NCI-H2107 treated with DMSO at 0.1 percent for 48 hours (cell line): ENCODE measurements at regions not wholly inside any gene's neighbourhood (a gene's known extent, or its start where the extent isn't known, plus 50 kb on each side); places are given as distances from the start of the nearest gene placed in this dataset.
"Not testable (repeated sequence)": the region's sequence is repeated elsewhere in the genome, so short reads cannot be mapped to it uniquely, and the experiment has no call there.

ENCODE experiments used
- DNase-seq: peaks from one replicate; lab custom pipeline; 2025; ENCODE audit not compliant: unreplicated experiment; lab: John Stamatoyannopoulos, UW

GRCh38 chr10:101280511-101280910 lies 51.2 kb upstream of the LBX1 start:
- no peak for DNase-seq

GRCh38 chr10:101280921-101281320 lies 51.7 kb upstream of the LBX1 start:
- DNase-seq, result not testable (repeated sequence)

- DNase-seq, result no peak
Measured at GRCh38 chr10:101282947-101283346, 53.7 kb upstream of the LBX1 start.

- no peak for DNase-seq
Measured at GRCh38 chr10:101283762-101284100, 54.5 kb upstream of the LBX1 start.

DNA sequence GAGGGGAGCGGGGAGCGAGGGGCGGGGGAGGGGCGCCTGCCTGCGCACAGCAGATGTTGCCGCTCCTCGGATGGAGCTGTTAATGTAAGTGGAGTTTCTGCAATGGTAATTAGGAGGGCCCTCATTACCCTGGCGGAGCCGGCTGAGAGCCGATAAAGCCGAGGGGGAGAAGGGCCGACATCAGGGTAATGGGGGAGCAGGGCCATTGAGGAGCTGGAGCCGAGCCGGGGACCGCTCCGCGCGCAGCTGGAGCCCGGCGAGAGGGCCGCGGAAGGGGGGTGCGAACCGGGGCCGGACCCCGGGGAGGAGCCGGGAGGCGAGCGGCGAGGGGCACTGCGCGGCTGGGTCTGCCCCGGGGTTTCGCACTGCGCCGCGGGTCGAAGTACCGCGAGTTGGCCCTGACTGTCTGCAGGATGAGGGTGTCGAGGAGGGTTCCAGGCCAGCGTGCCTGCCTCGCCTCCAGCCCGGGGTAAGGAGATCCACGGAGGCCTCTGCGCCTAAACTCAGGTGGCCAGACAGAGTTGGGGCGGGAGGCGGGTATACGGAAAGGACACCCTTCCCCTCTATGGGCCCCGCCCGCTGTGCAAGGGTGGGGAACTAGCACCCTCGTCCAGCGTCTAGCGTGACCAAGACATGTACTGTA lies 55.0 kb upstream of the LBX1 start:
- DNase-seq, result no peak

DNA sequence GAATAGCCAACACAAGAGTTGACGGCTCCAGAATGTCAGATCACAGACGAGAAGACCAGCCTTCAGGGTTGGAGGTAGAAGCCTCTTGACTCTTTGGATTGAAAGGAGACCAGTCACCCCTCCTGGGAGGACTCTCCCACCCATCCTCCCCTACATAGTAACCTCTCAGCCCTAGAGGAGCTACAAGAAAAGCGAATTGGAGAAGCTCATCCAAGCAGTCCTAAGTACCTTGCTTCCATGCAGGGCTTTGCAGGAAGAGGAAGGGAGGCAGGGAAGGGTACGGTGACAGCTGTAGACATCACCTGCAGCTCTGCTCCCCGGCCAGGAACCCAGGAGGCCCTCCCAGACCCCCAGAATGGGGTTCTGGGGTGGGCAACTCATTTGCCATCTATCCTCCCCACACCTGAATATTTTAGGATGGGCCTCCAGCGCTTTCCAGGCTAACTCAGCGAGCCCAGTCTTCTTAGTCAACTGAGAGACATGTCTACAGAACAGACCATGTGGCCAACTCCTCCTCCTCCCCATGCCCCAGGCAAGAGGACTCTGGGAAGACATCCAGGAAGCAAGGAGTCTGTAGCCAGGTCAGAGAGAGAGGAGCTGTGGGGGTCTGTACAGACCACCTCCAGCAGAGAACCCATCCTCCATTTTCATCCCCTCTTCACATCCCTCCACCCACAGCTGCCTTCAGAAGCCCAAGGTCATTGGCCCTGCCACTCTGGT lies 55.6 kb upstream of the LBX1 start:
- no peak for DNase-seq

DNA sequence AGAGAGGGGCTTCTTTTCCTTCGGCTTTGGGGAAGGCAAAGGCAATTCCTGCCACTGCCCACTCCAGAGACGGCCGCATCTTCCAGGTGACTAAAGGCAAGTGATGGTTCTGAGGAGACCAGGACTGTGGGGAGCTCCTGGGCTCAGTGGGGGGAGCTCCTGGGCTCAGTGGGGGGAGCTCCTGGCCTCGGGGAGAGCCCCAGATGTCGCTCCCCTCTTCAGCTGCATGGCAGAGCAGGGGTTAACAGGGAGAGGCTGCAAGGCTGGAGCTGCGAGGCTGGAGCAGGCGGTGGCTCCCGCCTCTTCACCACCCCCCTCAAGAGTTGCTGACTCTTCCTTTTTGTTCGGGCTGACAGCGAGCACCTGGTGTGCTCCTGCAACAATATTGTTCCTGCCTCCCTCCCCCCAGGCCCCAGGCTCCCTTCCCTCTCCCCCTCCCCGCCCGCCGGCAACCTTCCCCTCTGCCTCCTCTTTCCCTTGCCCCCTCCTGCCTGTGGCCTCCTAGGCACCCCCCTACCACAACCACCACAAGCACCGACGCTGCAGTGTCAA lies 56.3 kb upstream of the LBX1 start:
- peak; percentile 64 for DNase-seq

DNA sequence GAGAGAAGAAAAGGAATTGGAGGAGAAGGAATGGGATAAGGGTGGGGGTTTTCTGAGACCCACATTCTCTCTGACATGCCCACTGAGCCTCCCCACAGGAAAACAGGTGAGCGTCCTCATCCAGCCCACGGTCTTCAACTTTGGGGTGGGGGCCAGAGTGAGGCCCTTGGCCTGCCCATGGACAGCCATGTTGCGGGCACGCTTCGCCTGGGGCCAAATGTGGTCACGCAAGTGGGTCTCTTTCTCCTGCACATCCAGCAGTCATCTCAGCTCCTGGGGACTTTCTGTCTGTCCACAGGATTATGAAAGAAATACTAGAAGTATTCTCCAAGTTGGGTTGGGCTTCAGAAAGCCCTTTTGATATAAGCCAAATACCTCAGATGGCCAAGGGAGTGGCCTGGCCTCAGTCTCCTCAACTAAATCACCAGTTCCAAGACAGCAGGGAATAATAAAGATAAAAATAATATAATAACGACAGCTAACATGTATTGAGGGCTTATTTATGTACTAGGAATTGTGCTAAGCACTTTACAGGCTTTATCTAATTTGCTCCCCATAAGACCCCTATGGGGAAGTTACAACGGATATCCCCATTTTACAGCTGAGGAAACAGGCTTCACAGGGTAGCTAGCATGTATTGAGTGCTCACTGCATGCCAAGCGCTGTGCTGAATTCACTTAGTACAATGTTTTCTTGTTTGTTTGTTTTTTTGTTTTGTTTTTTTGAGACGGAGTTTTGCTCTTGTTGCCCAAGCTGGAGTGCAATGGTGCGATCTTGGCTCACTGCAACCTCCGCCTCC lies 57.2 kb upstream of the LBX1 start:
- no peak for DNase-seq

DNA sequence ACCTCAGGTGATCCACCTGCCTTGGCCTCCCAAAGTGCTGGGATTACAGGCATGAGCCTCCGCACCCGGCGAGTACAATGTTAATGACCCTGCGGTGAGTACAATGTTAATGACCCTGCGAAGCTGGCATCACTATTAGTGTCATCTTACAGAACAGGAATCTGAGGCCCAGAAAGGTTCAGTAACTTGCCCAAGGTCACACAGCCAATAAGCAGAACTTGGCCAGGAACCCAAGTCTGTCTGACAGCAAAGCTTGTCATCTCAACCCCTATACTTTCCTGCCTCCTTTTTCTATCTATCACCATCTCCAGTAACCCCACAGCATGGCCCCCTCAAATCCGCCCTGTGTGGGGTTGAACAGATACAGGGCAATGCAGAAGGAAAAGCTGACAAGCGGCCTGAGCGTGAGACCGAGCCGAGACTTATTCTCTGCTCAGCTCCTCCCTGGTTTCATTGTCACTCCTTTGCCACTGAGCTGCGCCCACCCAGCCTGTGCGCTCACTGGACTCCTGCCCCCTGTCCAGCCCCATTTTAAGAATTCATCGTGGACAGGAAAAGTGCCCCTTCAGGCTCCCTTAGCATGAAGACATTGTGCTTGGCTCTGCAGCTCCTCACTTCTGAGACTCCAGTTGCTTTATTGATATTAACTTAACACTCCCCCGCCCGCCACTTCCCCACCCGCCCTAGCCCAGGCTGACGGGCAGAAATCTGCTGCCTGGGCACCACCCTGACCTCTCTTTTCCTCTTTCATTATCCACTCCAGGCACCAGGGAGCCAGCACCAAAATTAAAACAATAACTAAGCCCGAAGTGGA lies 58.1 kb upstream of the LBX1 start:
- DNase-seq, result no peak

GRCh38 chr10:101287997-101288635 lies 58.9 kb upstream of the LBX1 start:
- peak; percentile 54 for DNase-seq

- no peak for DNase-seq
Measured at GRCh38 chr10:101289541-101289940, 60.3 kb upstream of the LBX1 start.

- no peak for DNase-seq
Measured at GRCh38 chr10:101290431-101290830, 61.2 kb upstream of the LBX1 start.

GRCh38 chr10:101290881-101291280 lies 61.6 kb upstream of the LBX1 start:
- no peak for DNase-seq

DNA sequence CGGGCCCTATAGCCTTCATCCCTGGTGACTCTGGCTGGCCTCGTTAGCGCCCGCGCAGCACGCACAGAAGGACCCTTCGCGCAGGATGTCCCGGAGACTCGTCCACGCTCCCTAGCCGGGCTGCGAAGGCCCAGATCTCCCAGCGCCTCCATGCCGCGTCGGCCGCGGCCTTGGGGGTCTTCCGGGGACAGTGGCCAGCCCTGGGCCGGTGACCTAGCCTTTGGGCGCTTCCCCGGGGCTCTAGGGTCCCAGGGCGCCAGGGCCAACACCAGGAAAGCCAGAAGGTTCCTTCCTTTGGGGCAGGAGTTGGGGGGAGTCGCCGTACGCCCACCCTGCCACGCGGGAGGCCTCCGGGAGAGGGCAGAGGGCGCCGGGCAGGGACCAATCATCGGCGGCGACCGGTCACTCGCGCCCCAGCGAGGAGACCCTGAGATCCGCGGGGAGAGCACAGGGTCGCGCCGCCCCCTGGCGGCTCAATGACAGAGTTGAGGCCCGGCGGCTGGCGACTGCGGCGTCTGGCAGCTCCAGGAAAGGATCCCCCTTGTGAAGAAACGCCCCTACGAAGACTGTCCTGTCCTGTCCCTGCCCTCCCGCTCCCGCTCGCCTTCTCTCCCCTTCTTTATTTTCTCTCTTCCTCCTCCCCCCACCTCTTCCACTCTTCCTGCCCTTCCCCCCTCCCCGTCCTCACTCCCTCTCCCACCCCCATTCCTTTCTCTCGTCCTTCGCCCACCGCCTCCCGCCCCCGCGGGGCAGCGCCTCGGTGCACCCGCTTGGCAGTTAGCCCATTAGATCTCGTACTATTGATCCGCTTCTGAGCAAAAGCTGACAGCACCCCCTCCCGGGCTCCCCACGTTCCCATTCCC lies 62.3 kb upstream of the LBX1 start:
- DNase-seq, result peak; percentile 7

GRCh38 chr10:101292194-101293006 lies 61.6 kb upstream of the BTRC start:
- DNase-seq, result no peak

GRCh38 chr10:101293007-101293723 lies 60.8 kb upstream of the BTRC start:
- DNase-seq, result no peak

DNA sequence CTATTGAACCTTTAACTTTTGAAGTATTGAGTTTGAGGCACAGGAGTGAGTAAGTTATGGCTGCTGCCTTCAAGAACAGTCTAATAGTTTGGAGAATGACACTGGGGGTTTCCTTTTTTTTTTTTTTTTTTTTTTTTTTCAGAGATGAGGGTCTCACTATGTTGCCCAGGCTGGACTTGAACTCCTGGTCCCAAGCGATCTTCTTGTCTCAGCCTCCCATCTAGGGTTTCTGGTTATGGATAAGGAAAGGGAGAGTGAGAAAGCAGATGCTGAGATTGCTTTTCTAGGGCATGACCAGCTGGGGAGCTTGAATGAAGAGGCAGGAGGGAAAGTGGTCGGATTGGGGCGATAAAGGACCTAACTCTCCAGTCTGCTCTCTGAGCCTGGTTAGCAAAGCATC lies 59.9 kb upstream of the BTRC start:
- no peak for DNase-seq

GRCh38 chr10:101295261-101295660 lies 58.7 kb upstream of the BTRC start:
- DNase-seq, result no peak
